Upper lobe of left lung (tissue), 6 donors: ENCODE measurements at regions not wholly inside any gene's neighbourhood (a gene's known extent, or its start where the extent isn't known, plus 50 kb on each side); places are given as distances from the start of the nearest gene placed in this dataset.

Experiments
- ATAC-seq, 2 donors: fragments of 200-7000 bp; cut with Tn5 transposase; one replicate each; pipeline ENCODE4 v1.9.1; 2022; ENCODE audit warnings: mild to moderate bottlenecking in 2 of 2, moderate library complexity in 2 of 2; ENCODE audit not compliant: low FRiP score in 2 of 2
- DNase-seq, 2 donors: peaks; one replicate each; pipeline ENCODE4 v3.0.0-alpha.2; 2019 to 2020
- H3K27ac ChIP-seq, 4 donors: fragments of 200-600 bp; sonication (generic); one replicate each; pipeline ENCODE4 v1.5.1; 2016 to 2019
- H3K27me3 ChIP-seq, 4 donors: fragments of 200-600 bp; sonication (generic); one replicate each; pipeline ENCODE4 v1.5.1; 2017 to 2019
- H3K36me3 ChIP-seq, 4 donors: fragments of 200-600 bp; sonication (generic); one replicate each; pipeline ENCODE4 v1.5.1; 2016 to 2019
- H3K4me1 ChIP-seq, 4 donors: fragments of 200-600 bp; sonication (generic); one replicate each; pipeline ENCODE4 v1.5.1; 2018 to 2019
- H3K4me3 ChIP-seq, 4 donors: fragments of 200-600 bp; sonication (generic); one replicate each; pipeline ENCODE4 v1.5.1; 2017 to 2019; ENCODE audit warnings: mild to moderate bottlenecking in 2 of 4, moderate library complexity in 1 of 4
- H3K9me3 ChIP-seq, 4 donors: fragments of 200-600 bp; sonication (generic); one replicate each; pipeline ENCODE4 v1.5.1; 2018 to 2019
- EP300 ChIP-seq, 4 donors: sonication (generic); formaldehyde crosslinking; IDR thresholded peaks; one replicate each; pipeline ENCODE4 v1.5.1; 2017; ENCODE audit warnings: antibody characterized with exemption in 4 of 4, control low read depth in 2 of 4
- POLR2A ChIP-seq, 4 donors: fragments of 450-650 bp; IDR thresholded peaks; one replicate each; pipeline ENCODE4 v1.5.1; 2016 to 2017; ENCODE audit warnings: antibody characterized with exemption in 4 of 4, mild to moderate bottlenecking in 2 of 4
- POLR2AphosphoS5 ChIP-seq, 2 donors: sonication (generic); formaldehyde crosslinking; IDR thresholded peaks; one replicate each; pipeline ENCODE4 v1.5.1; 2017; ENCODE audit warnings: antibody characterized with exemption in 2 of 2
- WGBS, 2 donors: methylation state at CpG; one replicate each; pipeline ENCODE4 v1.1.5; 2017 to 2018; 5-methylcytosine and 5-hydroxymethylcytosine counted together
- TF ChIP-seq, protein P1 (sequence below), 6 experiments: fragments of 450-650 bp in 4 of 6; fragments of 200-600 bp in 2 of 6; sonication (generic) in 2 of 6; IDR thresholded peaks; one replicate each; pipeline ENCODE4 v1.5.1; 2016 to 2019; ENCODE audit warnings: antibody characterized with exemption in 6 of 6
- donor health status: DM: no; HTN: no; CAD: no; lungs with moderate emphysema.
- donor health status: DM: no; HTN: yes; CAD: no; lungs with severe emphysema.

DNA sequence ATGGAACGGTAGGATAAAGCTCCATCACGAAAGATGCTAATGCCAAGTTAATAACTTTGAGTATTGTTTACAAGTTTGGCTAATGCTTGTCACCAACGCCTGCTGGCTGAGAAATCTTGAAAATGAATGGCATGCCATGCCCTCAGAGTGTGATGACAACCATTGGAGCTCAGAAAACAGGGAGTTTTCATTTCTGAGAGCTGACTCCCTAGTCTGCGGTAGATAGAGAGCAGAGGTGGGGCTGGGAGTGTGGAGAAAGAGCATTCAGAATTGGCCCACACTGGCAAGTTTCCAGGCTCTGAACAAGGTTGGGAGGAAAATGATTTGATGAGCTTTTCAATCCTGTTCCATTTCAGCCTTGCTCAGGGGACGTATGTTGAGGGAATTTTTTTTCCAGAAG lies 183.9 kb downstream of the CPEB2 start:
- no peak overlapping the region for H3K27ac ChIP-seq
- no peaks in the 10 kb centered on the region for H3K36me3 ChIP-seq
- H3K4me1 ChIP-seq: no peaks in the 10 kb centered on the region
- no peak for ATAC-seq
- no peak overlapping the region for H3K4me3 ChIP-seq
- H3K27me3 ChIP-seq: no peaks in the 10 kb centered on the region
- DNase-seq: no peak
- 64 to 65% methylated on average over 5 of the region's 5 CpGs for WGBS, 2 donors
- TF ChIP-seq EP300 (IDR thresholded peaks at IDR 0.05): no peak
- TF ChIP-seq, protein P1, sequence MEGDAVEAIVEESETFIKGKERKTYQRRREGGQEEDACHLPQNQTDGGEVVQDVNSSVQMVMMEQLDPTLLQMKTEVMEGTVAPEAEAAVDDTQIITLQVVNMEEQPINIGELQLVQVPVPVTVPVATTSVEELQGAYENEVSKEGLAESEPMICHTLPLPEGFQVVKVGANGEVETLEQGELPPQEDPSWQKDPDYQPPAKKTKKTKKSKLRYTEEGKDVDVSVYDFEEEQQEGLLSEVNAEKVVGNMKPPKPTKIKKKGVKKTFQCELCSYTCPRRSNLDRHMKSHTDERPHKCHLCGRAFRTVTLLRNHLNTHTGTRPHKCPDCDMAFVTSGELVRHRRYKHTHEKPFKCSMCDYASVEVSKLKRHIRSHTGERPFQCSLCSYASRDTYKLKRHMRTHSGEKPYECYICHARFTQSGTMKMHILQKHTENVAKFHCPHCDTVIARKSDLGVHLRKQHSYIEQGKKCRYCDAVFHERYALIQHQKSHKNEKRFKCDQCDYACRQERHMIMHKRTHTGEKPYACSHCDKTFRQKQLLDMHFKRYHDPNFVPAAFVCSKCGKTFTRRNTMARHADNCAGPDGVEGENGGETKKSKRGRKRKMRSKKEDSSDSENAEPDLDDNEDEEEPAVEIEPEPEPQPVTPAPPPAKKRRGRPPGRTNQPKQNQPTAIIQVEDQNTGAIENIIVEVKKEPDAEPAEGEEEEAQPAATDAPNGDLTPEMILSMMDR (IDR thresholded peaks at IDR 0.05): no peak
- TF ChIP-seq POLR2AphosphoS5 (IDR thresholded peaks at IDR 0.05): no peak
- no peak for TF ChIP-seq POLR2A (IDR thresholded peaks at IDR 0.05)
- no peaks in the 10 kb centered on the region for H3K9me3 ChIP-seq

GRCh38 chr4:15186806-15187205 lies 184.5 kb downstream of the CPEB2 start:
- no peak for DNase-seq
- no peak overlapping the region for H3K27ac ChIP-seq
- no peaks in the 10 kb centered on the region for H3K4me1 ChIP-seq
- H3K4me3 ChIP-seq: no peak overlapping the region
- no peak for ATAC-seq
- no peaks in the 10 kb centered on the region for H3K9me3 ChIP-seq
- TF ChIP-seq, protein P1 (IDR thresholded peaks at IDR 0.05): no peak
- no peak for TF ChIP-seq POLR2A (IDR thresholded peaks at IDR 0.05)
- no peak for TF ChIP-seq EP300 (IDR thresholded peaks at IDR 0.05)
- TF ChIP-seq POLR2AphosphoS5 (IDR thresholded peaks at IDR 0.05): no peak
- no peaks in the 10 kb centered on the region for H3K36me3 ChIP-seq
- no peaks in the 10 kb centered on the region for H3K27me3 ChIP-seq

GRCh38 chr4:15188605-15189539 lies 186.6 kb downstream of the CPEB2 start:
- no peak overlapping the region for H3K4me3 ChIP-seq
- no peak overlapping the region for H3K27ac ChIP-seq
- no peaks in the 10 kb centered on the region for H3K9me3 ChIP-seq
- DNase-seq (no peak), ATAC-seq (no peak)
- WGBS, 2 donors: 36 to 70% methylated on average over 3 of the region's 3 CpGs
- no peaks in the 10 kb centered on the region for H3K4me1 ChIP-seq
- no peaks in the 10 kb centered on the region for H3K27me3 ChIP-seq
- H3K36me3 ChIP-seq: no peaks in the 10 kb centered on the region
- TF ChIP-seq, protein P1 (IDR thresholded peaks at IDR 0.05): no peak
- no peak for TF ChIP-seq EP300 (IDR thresholded peaks at IDR 0.05)

DNA sequence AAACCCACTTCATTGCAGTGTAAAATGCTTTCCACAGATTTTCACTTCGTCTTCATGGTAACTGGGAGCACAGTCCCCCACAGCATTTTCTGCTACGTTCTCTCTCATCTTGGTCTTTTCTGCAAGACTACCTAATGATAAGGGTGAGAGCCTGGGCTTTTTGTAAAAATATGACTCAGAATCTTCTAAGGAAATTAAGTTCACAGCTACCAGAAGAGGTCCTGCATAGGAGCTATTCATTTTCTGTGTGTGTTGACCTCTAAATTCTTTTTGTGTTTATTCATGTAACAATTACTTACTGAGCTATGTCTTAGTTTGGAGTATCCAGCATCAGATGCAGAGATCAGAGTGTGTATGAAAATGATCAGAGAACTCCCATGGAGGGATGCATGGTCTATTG lies 192.2 kb downstream of the CPEB2 start:
- ATAC-seq (no peak), DNase-seq (no peak)
- Histone ChIP-seq H3K36me3 (no peaks in the 10 kb centered on the region), H3K9me3 (no peaks in the 10 kb centered on the region), H3K27me3 (no peaks in the 10 kb centered on the region), H3K4me1 (no peaks in the 10 kb centered on the region), H3K27ac (no peak overlapping the region), H3K4me3 (no peak overlapping the region)
- WGBS, 2 donors: 85 to 89% methylated on average over 2 of the region's 2 CpGs
- TF ChIP-seq EP300 (IDR thresholded peaks at IDR 0.05): no peak
- no peak for TF ChIP-seq POLR2A (IDR thresholded peaks at IDR 0.05)
- TF ChIP-seq, protein P1 (IDR thresholded peaks at IDR 0.05): no peak
- no peak for TF ChIP-seq POLR2AphosphoS5 (IDR thresholded peaks at IDR 0.05)

DNA sequence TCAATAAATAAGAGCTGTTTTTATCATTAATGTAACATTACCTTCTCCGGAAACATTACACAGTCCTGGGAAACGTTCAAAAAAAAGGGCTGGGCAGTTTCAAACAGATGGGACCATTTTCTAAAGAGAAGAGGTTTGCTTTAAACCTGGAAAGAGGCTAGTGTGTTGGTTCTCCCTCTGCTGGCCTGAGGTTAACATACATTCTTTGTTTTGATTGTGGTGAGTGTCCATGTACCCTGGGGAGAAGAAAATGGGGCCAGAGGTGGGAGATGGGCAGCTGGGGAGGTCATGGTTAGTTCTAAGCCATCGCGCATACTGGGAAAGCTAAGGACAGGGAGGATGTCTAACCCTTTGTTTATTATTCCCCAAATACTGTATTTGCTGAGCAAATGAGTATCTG lies 194.7 kb downstream of the CPEB2 start:
- no peak overlapping the region for H3K4me3 ChIP-seq
- H3K36me3 ChIP-seq: no peaks in the 10 kb centered on the region
- H3K4me1 ChIP-seq: no peaks in the 10 kb centered on the region
- WGBS, 2 donors: 53 to 63% methylated on average over 4 of the region's 4 CpGs
- TF ChIP-seq, protein P1 (IDR thresholded peaks at IDR 0.05): peak in 1 of 6 experiments; percentile 22
- no peak for TF ChIP-seq POLR2AphosphoS5 (IDR thresholded peaks at IDR 0.05)
- TF ChIP-seq EP300 (IDR thresholded peaks at IDR 0.05): no peak
- H3K27ac ChIP-seq: no peak overlapping the region
- DNase-seq (no peak), ATAC-seq (peak in 1 of 2 donors; percentile 20)
- no peaks in the 10 kb centered on the region for H3K9me3 ChIP-seq
- no peaks in the 10 kb centered on the region for H3K27me3 ChIP-seq
